Caco-2 (cell line): ENCODE measurements at regions not wholly inside any gene's neighbourhood (a gene's known extent, or its start where the extent isn't known, plus 50 kb on each side); places are given as distances from the start of the nearest gene placed in this dataset.
"Not testable (repeated sequence)": the region's sequence is repeated elsewhere in the genome, so short reads cannot be mapped to it uniquely, and the experiment has no call there.

ENCODE experiments used
- BruUV-seq: library from RNA; stranded (reverse); fragments of 400-500 nt; replicated peaks from 2 replicates; lab custom pipeline; 2021; lab: Mats Ljungman, UMichigan
- CTCF ChIA-PET: fragments of 300-600 bp; sonication (Branson Sonifier 250); formaldehyde crosslinking; loops from one replicate; lab custom pipeline; 2022; ENCODE audit warnings: antibody characterized with exemption; lab: Charles Lee
- POLR2A ChIA-PET: fragments of 300-600 bp; sonication (Branson Sonifier 250); formaldehyde crosslinking; loops from one replicate; lab custom pipeline; 2022; ENCODE audit warnings: antibody characterized with exemption; lab: Charles Lee
- DNase-seq, 2 experiments: peaks; one replicate each; pipeline versions ENCODE4 v3.0.0 to v3.0.0-alpha.2; 2020 to 2022
- H3K27me3 ChIP-seq: replicated peaks from 2 replicates; pipeline ENCODE4 v1.6.0; 2011; ENCODE audit warnings: low read length; ENCODE audit not compliant: control insufficient read depth, insufficient read depth
- H3K36me3 ChIP-seq: 2 replicates; pipeline ENCODE4 v1.5.1; 2011; ENCODE audit warnings: low read length; ENCODE audit not compliant: control insufficient read depth, insufficient read depth
- H3K4me1 ChIP-seq: fragments of 250-450 bp; sonication (Bioruptor Pico); 2 replicates; pipeline ENCODE4 v1.5.1; 2020; ENCODE audit warnings: mild to moderate bottlenecking
- H3K4me3 ChIP-seq: 2 replicates; pipeline ENCODE4 v1.5.1; 2011; ENCODE audit warnings: low read depth, mild to moderate bottlenecking, control low read depth, low read length
- H3K9me3 ChIP-seq: fragments of 250-450 bp; sonication (Bioruptor Pico); 2 replicates; pipeline ENCODE4 v1.5.1; 2020; ENCODE audit warnings: mild to moderate bottlenecking, moderate library complexity
- H3K27ac Mint-ChIP-seq: one replicate; pipeline ENCODE4 v1.8.0; 2022; ENCODE audit warnings: mixed read lengths; ENCODE audit not compliant: unreplicated experiment
- H3K27me3 Mint-ChIP-seq: one replicate; pipeline ENCODE4 v1.8.0; 2022; ENCODE audit warnings: mixed read lengths; ENCODE audit not compliant: insufficient read depth, unreplicated experiment
- H3K36me3 Mint-ChIP-seq: one replicate; pipeline ENCODE4 v1.8.0; 2022; ENCODE audit warnings: mild to moderate bottlenecking, mixed read lengths; ENCODE audit not compliant: insufficient read depth, unreplicated experiment
- H3K4me1 Mint-ChIP-seq: one replicate; pipeline ENCODE4 v1.8.0; 2022; ENCODE audit warnings: low read depth, mixed read lengths; ENCODE audit not compliant: unreplicated experiment
- H3K4me3 Mint-ChIP-seq: one replicate; pipeline ENCODE4 v1.8.0; 2022; ENCODE audit warnings: mild to moderate bottlenecking, moderate library complexity, mixed read lengths; ENCODE audit not compliant: unreplicated experiment
- H3K9me3 Mint-ChIP-seq: one replicate; pipeline ENCODE4 v1.8.0; 2022; ENCODE audit warnings: mixed read lengths; ENCODE audit not compliant: unreplicated experiment
- intact Hi-C: fragments of 100-400 bp; cut with micrococcal nuclease; formaldehyde crosslinking; loops from one replicate; pipeline ENCODE4 v1.10.0; 2022; ENCODE audit not compliant: unreplicated experiment
- TF ChIP-seq, protein P1 (sequence below), 2 experiments: fragments of 200-600 bp in 1 of 2; IDR thresholded peaks; 1 replicate in 1 of 2; 2 replicates in 1 of 2; pipeline versions ENCODE4 v1.5.1 to v1.8.0; 2011 to 2022; ENCODE audit warnings: antibody characterized with exemption in 1 of 2, control low read depth in 1 of 2, inconsistent platforms in 1 of 2, low read depth in 1 of 2, low read length in 1 of 2, mild to moderate bottlenecking in 1 of 2, moderate library complexity in 1 of 2; ENCODE audit not compliant: insufficient read depth in 1 of 2, severe bottlenecking in 1 of 2, unreplicated experiment in 1 of 2

DNA sequence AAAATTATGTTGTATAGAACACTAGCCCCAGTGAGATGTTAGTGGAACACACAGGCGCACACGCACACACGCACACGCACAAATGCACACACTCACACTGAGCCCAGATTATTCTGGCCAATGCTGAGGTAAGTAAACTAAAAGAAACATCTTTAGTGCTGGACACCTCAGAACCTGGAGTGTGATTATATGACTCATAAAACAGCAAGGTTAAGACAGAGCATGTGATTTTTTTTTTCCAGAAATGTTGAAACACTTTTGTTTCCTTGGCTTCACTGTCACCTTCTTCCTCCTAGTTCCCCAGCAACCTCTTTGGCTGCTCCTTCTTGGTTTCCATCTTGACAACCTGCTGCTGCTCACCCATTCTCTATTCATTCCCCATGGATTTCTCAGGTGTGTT is 141.0 kb upstream of the ALG10B start:
- no peaks in the 10 kb centered on the region for H3K27me3 Mint-ChIP-seq
- no peaks in the 10 kb centered on the region for H3K4me1 Mint-ChIP-seq
- TF ChIP-seq, protein P1, sequence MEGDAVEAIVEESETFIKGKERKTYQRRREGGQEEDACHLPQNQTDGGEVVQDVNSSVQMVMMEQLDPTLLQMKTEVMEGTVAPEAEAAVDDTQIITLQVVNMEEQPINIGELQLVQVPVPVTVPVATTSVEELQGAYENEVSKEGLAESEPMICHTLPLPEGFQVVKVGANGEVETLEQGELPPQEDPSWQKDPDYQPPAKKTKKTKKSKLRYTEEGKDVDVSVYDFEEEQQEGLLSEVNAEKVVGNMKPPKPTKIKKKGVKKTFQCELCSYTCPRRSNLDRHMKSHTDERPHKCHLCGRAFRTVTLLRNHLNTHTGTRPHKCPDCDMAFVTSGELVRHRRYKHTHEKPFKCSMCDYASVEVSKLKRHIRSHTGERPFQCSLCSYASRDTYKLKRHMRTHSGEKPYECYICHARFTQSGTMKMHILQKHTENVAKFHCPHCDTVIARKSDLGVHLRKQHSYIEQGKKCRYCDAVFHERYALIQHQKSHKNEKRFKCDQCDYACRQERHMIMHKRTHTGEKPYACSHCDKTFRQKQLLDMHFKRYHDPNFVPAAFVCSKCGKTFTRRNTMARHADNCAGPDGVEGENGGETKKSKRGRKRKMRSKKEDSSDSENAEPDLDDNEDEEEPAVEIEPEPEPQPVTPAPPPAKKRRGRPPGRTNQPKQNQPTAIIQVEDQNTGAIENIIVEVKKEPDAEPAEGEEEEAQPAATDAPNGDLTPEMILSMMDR (IDR thresholded peaks at IDR 0.05; ENCODE audit: insufficient read depth in 1 of 2, low read depth in 1 of 2, low read length in 1 of 2, severe bottlenecking in 1 of 2, unreplicated experiment in 1 of 2): no peak
- peaks cover 12% of the 10 kb centered on the region for H3K9me3 Mint-ChIP-seq
- no peak overlapping the region for H3K4me3 Mint-ChIP-seq
- Histone ChIP-seq H3K4me3 (no peak overlapping the region), H3K9me3 (no peaks in the 10 kb centered on the region), H3K27me3 (no peaks in the 10 kb centered on the region), H3K4me1 (no peaks in the 10 kb centered on the region), H3K36me3 (no peaks in the 10 kb centered on the region)
- no peak for DNase-seq
- H3K36me3 Mint-ChIP-seq: no peaks in the 10 kb centered on the region
- BruUV-seq: no TSS peak
- POLR2A ChIA-PET: no interaction called here
- H3K27ac Mint-ChIP-seq: no peak overlapping the region
- intact Hi-C loops: loop anchor here (5.0 kb wide), 1 partner anchor 42 kb away; no protein-coding TSS in a partner anchor
- CTCF ChIA-PET: no interaction called here

DNA sequence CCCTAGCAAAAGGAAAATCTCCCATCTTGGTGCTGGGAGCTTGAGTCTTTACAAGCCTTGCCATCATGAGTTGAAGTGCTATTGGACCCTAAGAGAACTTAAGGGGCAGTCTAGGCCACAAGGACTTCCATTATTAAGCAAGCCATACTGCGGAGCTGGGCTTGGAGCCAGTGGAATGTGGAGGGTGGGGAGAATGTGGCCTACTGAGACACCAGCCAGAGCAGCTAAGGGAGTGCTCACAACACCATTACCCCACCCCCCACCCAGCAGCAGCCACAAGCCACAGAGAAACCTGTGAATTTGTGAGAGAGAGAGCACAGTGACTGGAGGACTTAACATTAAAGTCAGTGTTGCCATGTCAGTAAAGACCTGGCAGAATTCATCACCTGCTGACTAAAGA is 133.0 kb upstream of the ALG10B start:
- H3K27me3 Mint-ChIP-seq, H3K4me3 Mint-ChIP-seq, H3K36me3 ChIP-seq, H3K9me3 ChIP-seq, BruUV-seq, H3K4me1 ChIP-seq, CTCF ChIA-PET, H3K27ac Mint-ChIP-seq, H3K4me3 ChIP-seq, intact Hi-C loops, H3K27me3 ChIP-seq, H3K4me1 Mint-ChIP-seq, POLR2A ChIA-PET, DNase-seq, H3K36me3 Mint-ChIP-seq: not testable (repeated sequence)
- peaks cover 11% of the 10 kb centered on the region for H3K9me3 Mint-ChIP-seq

DNA sequence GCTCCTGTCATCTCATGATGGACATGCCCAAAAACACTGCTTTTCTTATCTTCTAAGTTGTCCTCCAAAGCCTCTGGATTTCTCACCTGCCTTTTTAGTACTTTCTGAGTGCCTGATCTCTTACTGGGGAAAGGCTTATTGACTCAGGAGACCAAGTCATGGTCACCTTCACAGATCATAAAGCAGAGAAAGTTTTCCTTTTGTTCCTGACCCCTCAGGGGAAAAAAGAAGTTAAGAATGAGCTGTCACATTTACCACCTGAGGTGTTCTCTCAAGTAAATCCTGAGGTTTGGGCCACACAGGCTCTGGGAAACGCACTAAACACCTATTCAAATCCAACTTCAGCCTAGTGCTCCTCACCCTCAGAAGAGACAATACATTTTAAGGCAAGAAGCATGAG is 119.3 kb upstream of the ALG10B start:
- BruUV-seq, DNase-seq, H3K27me3 Mint-ChIP-seq, H3K36me3 ChIP-seq, H3K27me3 ChIP-seq, H3K4me1 ChIP-seq, H3K36me3 Mint-ChIP-seq, H3K4me3 ChIP-seq, H3K9me3 ChIP-seq, H3K4me1 Mint-ChIP-seq, H3K4me3 Mint-ChIP-seq, CTCF ChIA-PET, H3K27ac Mint-ChIP-seq, H3K9me3 Mint-ChIP-seq, POLR2A ChIA-PET, intact Hi-C loops: not testable (repeated sequence)

DNA sequence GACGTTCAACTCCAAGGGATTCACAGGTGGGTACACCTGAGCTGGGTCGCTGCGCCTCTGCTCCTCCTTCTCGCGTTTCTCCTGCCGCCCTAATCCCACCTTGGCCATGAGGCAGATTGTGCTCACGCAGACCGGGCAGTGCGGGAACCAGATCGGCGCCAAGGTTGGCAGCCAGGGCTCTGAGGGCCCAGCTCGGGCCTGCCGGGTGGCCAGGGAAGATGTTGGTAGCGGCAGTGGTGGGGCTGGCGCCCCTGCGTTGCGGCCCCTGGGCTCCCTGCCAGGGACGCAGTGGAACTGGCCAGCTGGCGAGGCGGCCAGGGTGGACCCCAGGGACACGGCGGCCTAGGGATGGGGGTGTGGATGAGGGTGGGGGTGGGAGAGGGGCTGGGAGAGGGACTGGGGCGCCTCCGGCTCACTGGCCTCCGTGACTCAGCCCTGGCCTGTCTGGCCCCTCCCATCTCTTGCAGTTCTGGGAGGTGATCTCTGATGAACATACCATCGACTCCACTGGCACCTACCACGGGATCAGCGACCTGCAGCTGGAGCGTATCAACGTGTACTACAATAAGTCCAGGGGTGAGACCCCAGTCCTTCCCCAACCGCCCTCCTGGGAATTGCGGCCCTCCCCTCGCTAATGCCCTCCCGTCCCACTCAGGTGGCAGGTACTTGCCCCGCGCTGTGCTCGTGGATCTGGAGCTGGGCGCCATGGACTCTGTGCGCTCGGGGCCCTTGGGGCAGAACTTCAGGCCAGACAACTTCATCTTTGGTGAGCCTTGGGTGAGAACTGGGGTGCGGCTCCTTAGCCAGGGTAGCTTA is 114.9 kb upstream of the ALG10B start:
- no TSS peak for BruUV-seq
- H3K4me1 ChIP-seq: no peaks in the 10 kb centered on the region
- Mint-ChIP-seq H3K36me3 (no peaks in the 10 kb centered on the region), H3K27me3 (no peaks in the 10 kb centered on the region), H3K27ac (no peak overlapping the region), H3K9me3 (no peaks in the 10 kb centered on the region), H3K4me1 (no peaks in the 10 kb centered on the region), H3K4me3 (no peak overlapping the region)
- no peak for DNase-seq
- intact Hi-C loops: no loop called here
- H3K9me3 ChIP-seq: no peaks in the 10 kb centered on the region
- ChIA-PET CTCF (no interaction called here), POLR2A (no interaction called here)
- H3K27me3 ChIP-seq: no peaks in the 10 kb centered on the region
- TF ChIP-seq, protein P1 (IDR thresholded peaks at IDR 0.05; ENCODE audit: insufficient read depth in 1 of 2, low read depth in 1 of 2, low read length in 1 of 2, severe bottlenecking in 1 of 2, unreplicated experiment in 1 of 2): no peak
- no peak overlapping the region for H3K4me3 ChIP-seq
- no peaks in the 10 kb centered on the region for H3K36me3 ChIP-seq
